Type B pancreatic cell (in vitro differentiated cells): ENCODE measurements at regions not wholly inside any gene's neighbourhood (a gene's known extent, or its start where the extent isn't known, plus 50 kb on each side); places are given as distances from the start of the nearest gene placed in this dataset.

Experiments used
- DNase-seq: peaks from one replicate; pipeline ENCODE4 v3.0.0; 2021; ENCODE audit warnings: mixed read lengths; ENCODE audit not compliant: unreplicated experiment; ENCODE audit errors: extremely low spot score
- H3K27ac Mint-ChIP-seq: 2 replicates; pipeline ENCODE4 v1.8.0; 2021; ENCODE audit warnings: mild to moderate bottlenecking, mixed read lengths
- H3K27me3 Mint-ChIP-seq: 2 replicates; pipeline ENCODE4 v1.8.0; 2021; ENCODE audit warnings: mixed read lengths
- H3K36me3 Mint-ChIP-seq: 2 replicates; pipeline ENCODE4 v1.8.0; 2021; ENCODE audit warnings: mixed read lengths
- H3K4me1 Mint-ChIP-seq: one replicate; pipeline ENCODE4 v1.8.0; 2021; ENCODE audit warnings: mixed read lengths; ENCODE audit not compliant: unreplicated experiment
- H3K4me3 Mint-ChIP-seq: 2 replicates; pipeline ENCODE4 v1.8.0; 2021; ENCODE audit warnings: mild to moderate bottlenecking, mixed read lengths
- H3K9me3 Mint-ChIP-seq: 2 replicates; pipeline ENCODE4 v1.8.0; 2021; ENCODE audit warnings: mixed read lengths
- TF ChIP-seq, protein P1 (sequence below): fragments of 200-600 bp; sonication (generic); conservative IDR thresholded peaks from 2 replicates; pipeline ENCODE4 v1.5.0; 2021; ENCODE audit warnings: antibody characterized with exemption, mild to moderate bottlenecking

DNA sequence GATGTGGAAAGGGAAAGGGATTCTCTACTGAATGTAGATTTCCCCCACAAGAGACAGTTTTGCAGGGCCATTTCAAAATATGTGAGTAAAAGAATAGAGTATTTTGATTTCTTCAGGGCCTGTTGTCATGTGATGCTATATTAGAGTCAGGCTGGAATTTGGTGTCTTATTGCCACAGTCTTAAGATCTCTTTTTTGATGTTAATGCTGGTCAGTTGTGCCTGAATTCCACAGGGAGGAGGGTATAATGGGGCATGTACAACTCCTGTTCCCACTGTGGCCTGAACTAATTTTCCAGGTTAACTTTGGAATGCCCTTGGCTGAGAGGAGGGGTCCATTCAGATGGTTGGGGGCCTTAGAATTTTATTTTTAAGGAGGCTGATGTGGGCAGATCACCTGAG lies 111.0 kb upstream of the MAX start:
- TF ChIP-seq, protein P1, sequence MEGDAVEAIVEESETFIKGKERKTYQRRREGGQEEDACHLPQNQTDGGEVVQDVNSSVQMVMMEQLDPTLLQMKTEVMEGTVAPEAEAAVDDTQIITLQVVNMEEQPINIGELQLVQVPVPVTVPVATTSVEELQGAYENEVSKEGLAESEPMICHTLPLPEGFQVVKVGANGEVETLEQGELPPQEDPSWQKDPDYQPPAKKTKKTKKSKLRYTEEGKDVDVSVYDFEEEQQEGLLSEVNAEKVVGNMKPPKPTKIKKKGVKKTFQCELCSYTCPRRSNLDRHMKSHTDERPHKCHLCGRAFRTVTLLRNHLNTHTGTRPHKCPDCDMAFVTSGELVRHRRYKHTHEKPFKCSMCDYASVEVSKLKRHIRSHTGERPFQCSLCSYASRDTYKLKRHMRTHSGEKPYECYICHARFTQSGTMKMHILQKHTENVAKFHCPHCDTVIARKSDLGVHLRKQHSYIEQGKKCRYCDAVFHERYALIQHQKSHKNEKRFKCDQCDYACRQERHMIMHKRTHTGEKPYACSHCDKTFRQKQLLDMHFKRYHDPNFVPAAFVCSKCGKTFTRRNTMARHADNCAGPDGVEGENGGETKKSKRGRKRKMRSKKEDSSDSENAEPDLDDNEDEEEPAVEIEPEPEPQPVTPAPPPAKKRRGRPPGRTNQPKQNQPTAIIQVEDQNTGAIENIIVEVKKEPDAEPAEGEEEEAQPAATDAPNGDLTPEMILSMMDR: no peak
- H3K27me3 Mint-ChIP-seq: no peaks in the 10 kb centered on the region
- DNase-seq: no peak
- peaks cover 15% of the 10 kb centered on the region for H3K4me1 Mint-ChIP-seq
- H3K4me3 Mint-ChIP-seq: no peak overlapping the region
- H3K27ac Mint-ChIP-seq: no peak overlapping the region
- no peaks in the 10 kb centered on the region for H3K9me3 Mint-ChIP-seq
- no peaks in the 10 kb centered on the region for H3K36me3 Mint-ChIP-seq

DNA sequence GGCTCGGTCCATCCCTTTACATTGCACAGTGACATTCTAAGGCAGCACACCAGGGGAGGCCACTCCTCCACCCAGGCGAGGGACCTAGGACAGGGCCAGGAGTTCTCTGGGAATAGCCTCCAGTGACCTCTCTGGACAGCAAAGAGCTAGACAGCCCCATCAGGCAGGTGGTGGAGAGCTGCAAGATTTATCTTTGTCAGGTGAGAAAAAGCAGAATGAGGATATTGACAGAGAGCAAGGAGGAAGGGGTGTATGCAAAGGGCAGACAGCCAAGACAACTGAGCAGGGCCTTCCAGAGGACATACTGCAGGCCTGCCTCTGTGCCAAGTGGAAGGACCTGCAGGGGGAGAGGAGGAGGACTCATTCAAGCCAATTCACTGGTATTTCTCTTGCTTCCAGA lies 112.4 kb upstream of the MAX start:
- TF ChIP-seq, protein P1: no peak
- H3K4me3 Mint-ChIP-seq: no peak overlapping the region
- H3K27ac Mint-ChIP-seq: no peak overlapping the region
- no peak for DNase-seq
- H3K36me3 Mint-ChIP-seq: no peaks in the 10 kb centered on the region
- H3K4me1 Mint-ChIP-seq: peaks cover 14% of the 10 kb centered on the region
- H3K9me3 Mint-ChIP-seq: no peaks in the 10 kb centered on the region
- no peaks in the 10 kb centered on the region for H3K27me3 Mint-ChIP-seq

DNA sequence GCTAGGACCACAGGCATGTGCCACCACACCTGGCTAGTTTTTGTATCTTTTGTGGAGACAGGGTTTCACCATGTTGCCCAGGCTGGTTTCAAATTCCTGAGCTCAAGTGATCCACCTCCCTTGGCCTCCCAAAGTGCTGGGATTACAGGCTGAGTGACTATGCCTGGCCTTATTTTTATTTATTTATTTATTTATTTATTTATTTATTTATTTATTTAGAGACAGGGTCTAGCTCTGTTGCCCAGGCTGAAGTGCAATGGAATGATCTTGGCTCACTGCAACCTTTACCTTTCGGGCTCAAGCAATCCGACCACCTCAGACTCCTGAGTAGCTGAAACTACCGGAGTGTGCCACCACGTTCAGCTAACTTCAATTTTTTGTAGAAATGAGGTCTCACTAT lies 117.0 kb upstream of the MAX start:
- Mint-ChIP-seq H3K4me1 (peaks cover 6% of the 10 kb centered on the region), H3K9me3 (no peaks in the 10 kb centered on the region), H3K36me3 (no peaks in the 10 kb centered on the region), H3K4me3 (no peak overlapping the region), H3K27me3 (no peaks in the 10 kb centered on the region), H3K27ac (no peak overlapping the region)
- DNase-seq: no peak
- TF ChIP-seq, protein P1: no peak

DNA sequence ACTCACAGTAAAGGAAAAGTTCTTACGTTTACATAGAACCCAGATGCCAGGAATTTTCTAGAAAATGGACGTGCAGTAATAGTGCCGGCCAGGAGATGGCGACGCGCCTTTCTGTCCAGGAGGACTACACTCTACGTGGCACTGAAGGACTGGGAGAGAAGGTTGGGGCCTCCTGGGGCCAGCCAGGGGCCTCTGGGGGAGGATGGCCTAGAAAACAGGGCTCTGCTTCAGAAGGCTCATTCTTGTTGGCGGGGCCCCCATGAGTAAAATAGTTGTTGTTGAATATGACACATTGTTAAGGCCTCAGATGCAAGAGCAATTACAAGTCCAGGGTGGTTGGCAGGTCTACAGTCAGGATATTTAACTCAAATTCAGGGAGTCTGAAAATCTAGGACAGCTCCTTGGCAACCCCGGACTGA lies 120.1 kb upstream of the MAX start:
- H3K9me3 Mint-ChIP-seq: no peaks in the 10 kb centered on the region
- no peak overlapping the region for H3K4me3 Mint-ChIP-seq
- H3K36me3 Mint-ChIP-seq: no peaks in the 10 kb centered on the region
- peaks cover 28% of the 10 kb centered on the region for H3K4me1 Mint-ChIP-seq
- H3K27me3 Mint-ChIP-seq: no peaks in the 10 kb centered on the region
- H3K27ac Mint-ChIP-seq: no peak overlapping the region
- TF ChIP-seq, protein P1: peak; percentile 81
- DNase-seq: no peak

DNA sequence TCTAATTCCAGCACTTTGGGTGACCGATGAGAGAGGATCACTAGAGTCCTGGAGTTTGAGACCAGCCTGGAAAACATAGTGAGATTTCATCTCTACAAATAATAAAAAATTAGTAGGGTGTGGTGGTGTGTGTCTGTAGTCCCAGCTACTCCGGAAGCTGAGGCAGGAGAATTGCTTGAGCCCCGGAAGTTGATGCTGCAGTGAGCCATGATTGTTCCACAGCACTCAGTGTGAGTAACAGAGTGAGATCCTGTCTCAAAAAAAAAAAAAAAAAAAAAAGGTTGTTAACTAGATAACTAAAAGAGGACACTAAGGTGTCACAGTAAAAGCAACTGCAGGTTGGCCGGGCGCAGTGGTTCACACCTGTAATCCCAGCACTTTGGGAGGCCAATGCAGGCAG lies 121.3 kb upstream of the MAX start:
- Mint-ChIP-seq H3K27ac (no peak overlapping the region), H3K36me3 (no peaks in the 10 kb centered on the region), H3K4me3 (no peak overlapping the region)

More for the DNA sequence above, 121.3 kb upstream of the MAX start:
- Mint-ChIP-seq H3K27me3 (no peaks in the 10 kb centered on the region), H3K4me1 (peaks cover 32% of the 10 kb centered on the region), H3K9me3 (no peaks in the 10 kb centered on the region)
- TF ChIP-seq, protein P1: no peak
- no peak for DNase-seq
